ENCODE measurements at regions not wholly inside any gene's neighbourhood (a gene's known extent, or its start where the extent isn't known, plus 50 kb on each side); places are given as distances from the start of the nearest gene placed in this dataset.

GRCh38 chr14:99344051-99344758 lies 72.2 kb upstream of the BCL11B start:
- TF ChIP-seq, protein P1, sequence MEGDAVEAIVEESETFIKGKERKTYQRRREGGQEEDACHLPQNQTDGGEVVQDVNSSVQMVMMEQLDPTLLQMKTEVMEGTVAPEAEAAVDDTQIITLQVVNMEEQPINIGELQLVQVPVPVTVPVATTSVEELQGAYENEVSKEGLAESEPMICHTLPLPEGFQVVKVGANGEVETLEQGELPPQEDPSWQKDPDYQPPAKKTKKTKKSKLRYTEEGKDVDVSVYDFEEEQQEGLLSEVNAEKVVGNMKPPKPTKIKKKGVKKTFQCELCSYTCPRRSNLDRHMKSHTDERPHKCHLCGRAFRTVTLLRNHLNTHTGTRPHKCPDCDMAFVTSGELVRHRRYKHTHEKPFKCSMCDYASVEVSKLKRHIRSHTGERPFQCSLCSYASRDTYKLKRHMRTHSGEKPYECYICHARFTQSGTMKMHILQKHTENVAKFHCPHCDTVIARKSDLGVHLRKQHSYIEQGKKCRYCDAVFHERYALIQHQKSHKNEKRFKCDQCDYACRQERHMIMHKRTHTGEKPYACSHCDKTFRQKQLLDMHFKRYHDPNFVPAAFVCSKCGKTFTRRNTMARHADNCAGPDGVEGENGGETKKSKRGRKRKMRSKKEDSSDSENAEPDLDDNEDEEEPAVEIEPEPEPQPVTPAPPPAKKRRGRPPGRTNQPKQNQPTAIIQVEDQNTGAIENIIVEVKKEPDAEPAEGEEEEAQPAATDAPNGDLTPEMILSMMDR (IDR thresholded peaks at IDR 0.05): no peak
- TF ChIP-seq POLR2A (IDR thresholded peaks at IDR 0.05): no peak
